Thyroid gland (tissue), 4 donors: ENCODE measurements at regions not wholly inside any gene's neighbourhood (a gene's known extent, or its start where the extent isn't known, plus 50 kb on each side); places are given as distances from the start of the nearest gene placed in this dataset.

Experiments used
- CTCF ChIP-seq, 6 experiments: fragments of 200-600 bp in 3 of 6; fragments of 450-650 bp in 3 of 6; sonication (generic) in 3 of 6; IDR thresholded peaks; one replicate each; pipeline ENCODE4 v1.5.1; 2016 to 2019; ENCODE audit warnings: antibody characterized with exemption in 6 of 6, mild to moderate bottlenecking in 2 of 6, inconsistent platforms in 1 of 6, moderate library complexity in 1 of 6
- POLR2A ChIP-seq, 2 donors: fragments of 450-650 bp; IDR thresholded peaks; one replicate each; pipeline ENCODE4 v1.6.1; 2017; ENCODE audit warnings: antibody characterized with exemption in 2 of 2, mild to moderate bottlenecking in 2 of 2, moderate library complexity in 1 of 2

DNA sequence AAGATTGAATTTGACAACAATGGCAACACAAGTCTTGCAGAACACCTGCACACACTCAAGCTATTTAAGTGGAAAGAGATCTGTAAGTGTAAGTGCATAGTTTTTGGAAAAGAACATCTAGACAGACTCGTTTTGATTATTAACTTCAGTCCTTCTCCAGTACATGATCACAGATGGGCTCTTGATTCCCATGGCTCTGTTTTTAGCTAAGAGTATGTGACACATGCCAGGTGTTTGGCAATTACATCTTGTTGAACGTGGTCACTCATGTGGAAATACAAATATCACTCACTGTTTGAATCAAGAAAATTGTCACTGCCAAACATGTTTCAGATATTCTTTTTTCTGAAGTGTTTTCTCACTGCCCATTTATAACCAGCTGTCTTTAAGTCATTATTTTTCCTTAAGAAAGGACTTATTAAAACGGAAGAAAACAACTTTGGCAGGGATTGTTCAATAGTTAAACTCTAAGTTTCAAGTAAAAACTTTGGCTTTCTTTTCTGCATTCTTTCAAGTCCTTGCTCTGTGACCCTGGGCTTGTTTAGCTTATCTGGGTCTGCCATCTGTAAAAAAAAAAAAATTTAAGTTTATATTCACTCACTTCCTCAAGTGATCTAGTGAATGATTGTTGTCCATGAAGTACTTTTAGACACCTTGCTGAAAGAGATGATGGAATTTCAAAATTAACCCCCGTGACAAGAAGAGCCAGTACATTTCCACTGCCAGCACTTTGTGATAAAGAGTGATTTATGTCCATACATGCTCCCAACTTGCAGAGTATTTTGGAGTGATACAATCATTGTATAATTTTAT lies 125.4 kb downstream of the ATXN3L start:
- no peak for TF ChIP-seq CTCF (IDR thresholded peaks at IDR 0.05)
- no peak for TF ChIP-seq POLR2A (IDR thresholded peaks at IDR 0.05)
